BLaER1 treated with 17β-estradiol and CSF1 and Interleukin-3, amounts not matched to agents 10 nM and 100 nM (cell line): ENCODE measurements at regions not wholly inside any gene's neighbourhood (a gene's known extent, or its start where the extent isn't known, plus 50 kb on each side); places are given as distances from the start of the nearest gene placed in this dataset.

ENCODE experiments used
- H3K27ac ChIP-seq, 11 experiments: shearing (Covaris generic); formaldehyde crosslinking; 2 replicates each; pipeline ENCODE4 v1.8.1; 2022
- H3K27me3 ChIP-seq, 11 experiments: shearing (Covaris generic); formaldehyde crosslinking; 2 replicates each; pipeline ENCODE4 v1.8.1; 2022
- H3K36me3 ChIP-seq, 11 experiments: shearing (Covaris generic); formaldehyde crosslinking; 2 replicates each; pipeline ENCODE4 v1.8.1; 2022
- H3K4me1 ChIP-seq, 10 experiments: shearing (Covaris generic); formaldehyde crosslinking; 2 replicates each; pipeline ENCODE4 v1.8.1; 2022
- H3K4me2 ChIP-seq, 11 experiments: shearing (Covaris generic); formaldehyde crosslinking; 2 replicates each; pipeline ENCODE4 v1.8.1; 2022
- H3K4me3 ChIP-seq, 10 experiments: shearing (Covaris generic); formaldehyde crosslinking; 2 replicates each; pipeline ENCODE4 v1.8.1; 2022
- H3K9ac ChIP-seq, 11 experiments: shearing (Covaris generic); formaldehyde crosslinking; 2 replicates each; pipeline ENCODE4 v1.8.1; 2022
- H3K9me3 ChIP-seq, 11 experiments: shearing (Covaris generic); formaldehyde crosslinking; replicated peaks in 1 of 11; 2 replicates each; pipeline ENCODE4 v1.8.1; 2022
- H4K20me1 ChIP-seq, 11 experiments: shearing (Covaris generic); formaldehyde crosslinking; 2 replicates each; pipeline ENCODE4 v1.8.1; 2022
- Cebpa-rat ChIP-seq, 11 experiments: shearing (Covaris generic); IDR thresholded peaks; 2 replicates each; pipeline ENCODE4 v1.8.1; 2022

DNA sequence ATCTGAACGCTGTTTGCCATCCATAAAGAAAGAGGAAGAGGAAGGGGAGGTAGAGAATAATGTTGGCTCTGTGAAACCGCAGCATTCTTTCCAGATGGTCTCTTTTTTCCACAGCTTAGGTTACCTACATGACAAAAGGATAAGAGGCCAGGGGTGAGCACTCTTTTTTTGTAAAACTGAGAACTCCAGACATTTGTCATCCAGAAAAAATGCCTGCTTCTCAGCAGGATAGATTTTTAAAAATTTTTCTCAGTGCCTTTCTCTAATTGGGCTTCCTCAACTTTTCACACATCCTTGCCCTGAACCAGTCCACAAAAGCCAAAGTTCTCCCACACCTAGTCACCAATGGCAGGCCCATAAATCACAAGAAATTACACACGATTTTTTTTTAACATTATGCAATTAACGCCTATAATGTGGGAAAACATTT, 158.1 kb upstream of the TENM3 start:
- H3K9me3 ChIP-seq = no peaks in the 10 kb centered on the region
- no peak for TF ChIP-seq Cebpa-rat (IDR thresholded peaks at IDR 0.05)
- no peaks in the 10 kb centered on the region for H3K4me1 ChIP-seq
- no peaks in the 10 kb centered on the region for H3K36me3 ChIP-seq
- H3K4me3 ChIP-seq = no peak overlapping the region
- no peak overlapping the region for H3K9ac ChIP-seq
- H3K27me3 ChIP-seq = no peaks in the 10 kb centered on the region
- H3K4me2 ChIP-seq = no peak overlapping the region
- no peaks in the 10 kb centered on the region; a peak in 1 of 22 replicates for H4K20me1 ChIP-seq
- H3K27ac ChIP-seq = no peak overlapping the region

- H3K9ac ChIP-seq = no peak overlapping the region
- no peaks in the 10 kb centered on the region for H3K4me1 ChIP-seq
- no peak overlapping the region for H3K27ac ChIP-seq
- H3K9me3 ChIP-seq = no peaks in the 10 kb centered on the region
- H3K27me3 ChIP-seq = no peaks in the 10 kb centered on the region
- no peak for TF ChIP-seq Cebpa-rat (IDR thresholded peaks at IDR 0.05)
- H3K4me3 ChIP-seq = no peak overlapping the region
- no peaks in the 10 kb centered on the region for H3K36me3 ChIP-seq
- H4K20me1 ChIP-seq = no peaks in the 10 kb centered on the region
- H3K4me2 ChIP-seq = no peak overlapping the region
These were observed 153.9 kb upstream of the TENM3 start for GRCh38 chr4:182089326-182089725.

DNA sequence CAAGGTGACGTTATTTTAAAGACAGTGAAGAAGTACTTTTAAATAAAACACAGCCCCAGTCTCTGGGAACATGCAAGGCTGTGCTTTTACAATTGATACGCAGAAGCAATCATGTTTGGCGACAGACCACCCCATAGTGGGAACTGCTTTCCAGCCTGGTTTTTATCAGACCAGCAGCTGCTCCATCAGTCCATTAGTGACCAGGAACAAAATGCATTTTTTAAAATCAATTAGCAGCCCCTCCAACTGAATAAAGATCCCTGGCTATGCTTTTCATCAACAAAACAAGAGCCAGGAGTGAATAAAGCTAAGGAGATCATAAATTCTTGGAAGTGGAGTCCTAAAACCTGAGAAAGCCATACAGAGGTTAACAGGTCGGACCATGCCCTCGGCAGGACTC, 153.0 kb upstream of the TENM3 start:
- Histone ChIP-seq H3K27ac (no peak overlapping the region), H3K9me3 (no peaks in the 10 kb centered on the region), H4K20me1 (no peaks in the 10 kb centered on the region), H3K27me3 (no peaks in the 10 kb centered on the region), H3K36me3 (no peaks in the 10 kb centered on the region), H3K4me2 (no peak overlapping the region), H3K9ac (no peak overlapping the region), H3K4me3 (no peak overlapping the region), H3K4me1 (no peaks in the 10 kb centered on the region)
- no peak for TF ChIP-seq Cebpa-rat (IDR thresholded peaks at IDR 0.05)

DNA sequence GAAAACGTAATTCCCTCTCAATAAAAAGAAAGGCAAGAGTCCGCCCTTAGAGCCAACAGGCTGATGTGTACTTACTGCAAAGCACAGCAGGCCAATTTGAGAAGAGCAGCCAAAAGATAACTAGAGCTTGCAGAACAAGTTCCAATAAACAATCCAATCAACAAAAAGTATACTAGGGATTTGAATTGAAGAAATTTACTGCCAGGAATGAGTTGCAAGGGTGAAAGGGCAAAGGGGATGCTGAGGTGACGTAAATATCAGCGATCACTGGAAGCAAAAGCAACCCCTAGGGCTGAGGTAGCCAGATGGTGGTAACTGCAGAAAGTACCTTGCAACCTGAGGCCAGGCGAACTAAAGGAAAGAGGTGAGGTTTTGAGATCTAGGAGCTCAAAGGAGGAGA, 152.1 kb upstream of the TENM3 start:
- TF ChIP-seq Cebpa-rat (IDR thresholded peaks at IDR 0.05) = no peak

GRCh38 chr4:182093431-182093831, 149.8 kb upstream of the TENM3 start:
- H4K20me1 ChIP-seq = no peaks in the 10 kb centered on the region
- H3K9me3 ChIP-seq = peaks cover 0 to 11% (median 10%) of the 10 kb centered on the region in 11 experiments; a peak in 14 of 22 replicates
- TF ChIP-seq Cebpa-rat (IDR thresholded peaks at IDR 0.05) = no peak
- H3K36me3 ChIP-seq = no peaks in the 10 kb centered on the region
- no peaks in the 10 kb centered on the region for H3K27me3 ChIP-seq
- no peaks in the 10 kb centered on the region for H3K4me1 ChIP-seq
- H3K4me2 ChIP-seq = no peak overlapping the region
- H3K4me3 ChIP-seq = no peak overlapping the region
- no peak overlapping the region for H3K9ac ChIP-seq
- no peak overlapping the region for H3K27ac ChIP-seq

More for the DNA sequence above, 152.1 kb upstream of the TENM3 start:
- no peaks in the 10 kb centered on the region for H3K4me1 ChIP-seq
- H4K20me1 ChIP-seq = no peaks in the 10 kb centered on the region
- no peaks in the 10 kb centered on the region for H3K9me3 ChIP-seq
- no peaks in the 10 kb centered on the region for H3K36me3 ChIP-seq
- H3K4me3 ChIP-seq = no peak overlapping the region
- H3K4me2 ChIP-seq = no peak overlapping the region
- no peaks in the 10 kb centered on the region for H3K27me3 ChIP-seq
- no peak overlapping the region for H3K27ac ChIP-seq
- no peak overlapping the region for H3K9ac ChIP-seq

DNA sequence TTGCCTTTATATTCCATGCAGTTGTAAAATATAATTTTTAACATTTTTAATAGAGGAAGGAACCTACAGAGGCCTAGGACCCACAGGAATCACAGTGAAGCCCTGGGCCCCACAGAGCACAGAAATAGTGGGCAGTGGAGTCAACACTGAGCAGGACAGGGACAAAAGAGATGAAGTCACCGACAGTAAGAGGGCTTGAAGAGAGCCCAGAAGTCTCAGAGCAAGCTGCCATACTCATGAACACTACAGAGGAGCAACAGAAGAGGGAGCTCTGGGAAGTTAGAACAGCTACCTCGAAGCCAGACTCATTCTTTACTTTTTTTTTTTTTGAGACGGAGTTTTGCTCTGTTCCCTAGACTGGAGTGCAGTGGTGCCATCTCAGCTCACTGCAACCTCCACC, 149.3 kb upstream of the TENM3 start:
- peaks cover 0 to 12% (median 10%) of the 10 kb centered on the region in 11 experiments; a peak in 14 of 22 replicates for H3K9me3 ChIP-seq
- H3K4me3 ChIP-seq = no peak overlapping the region
- H3K36me3 ChIP-seq = no peaks in the 10 kb centered on the region
- no peaks in the 10 kb centered on the region for H3K4me1 ChIP-seq
- H3K4me2 ChIP-seq = no peak overlapping the region
- H3K9ac ChIP-seq = no peak overlapping the region
- no peaks in the 10 kb centered on the region for H3K27me3 ChIP-seq
- no peak for TF ChIP-seq Cebpa-rat (IDR thresholded peaks at IDR 0.05)
- H4K20me1 ChIP-seq = no peaks in the 10 kb centered on the region
- no peak overlapping the region for H3K27ac ChIP-seq

- Histone ChIP-seq H3K27ac (no peak overlapping the region), H3K27me3 (no peaks in the 10 kb centered on the region), H3K36me3 (no peaks in the 10 kb centered on the region), H3K4me2 (no peak overlapping the region), H3K4me1 (no peaks in the 10 kb centered on the region; a peak in 2 of 20 replicates), H3K9ac (no peak overlapping the region), H3K9me3 (peaks cover 0 to 12% (median 10%) of the 10 kb centered on the region in 11 experiments; a peak in 15 of 22 replicates), H3K4me3 (no peak overlapping the region), H4K20me1 (no peaks in the 10 kb centered on the region)
- no peak for TF ChIP-seq Cebpa-rat (IDR thresholded peaks at IDR 0.05)
These were observed 141.6 kb upstream of the TENM3 start for GRCh38 chr4:182101618-182102017.

- no peak for TF ChIP-seq Cebpa-rat (IDR thresholded peaks at IDR 0.05)
- Histone ChIP-seq H3K4me2 (no peak overlapping the region), H3K36me3 (no peaks in the 10 kb centered on the region), H3K9ac (no peak overlapping the region), H3K4me3 (no peak overlapping the region), H3K4me1 (no peaks in the 10 kb centered on the region; a peak in 2 of 20 replicates), H3K27me3 (no peaks in the 10 kb centered on the region), H3K27ac (no peak overlapping the region), H4K20me1 (no peaks in the 10 kb centered on the region), H3K9me3 (peaks cover 0 to 11% (median 8%) of the 10 kb centered on the region in 11 experiments; a peak in 15 of 22 replicates)
These were observed 140.6 kb upstream of the TENM3 start for GRCh38 chr4:182102576-182102975.

- H3K9me3 ChIP-seq = no peaks in the 10 kb centered on the region; a peak in 1 of 22 replicates
- H3K4me1 ChIP-seq = no peaks in the 10 kb centered on the region; a peak in 2 of 20 replicates
- no peaks in the 10 kb centered on the region for H3K36me3 ChIP-seq
- no peak overlapping the region for H3K4me3 ChIP-seq
- no peak for TF ChIP-seq Cebpa-rat (IDR thresholded peaks at IDR 0.05)
- H3K4me2 ChIP-seq = no peak overlapping the region
- no peak overlapping the region for H3K27ac ChIP-seq
- no peak overlapping the region for H3K9ac ChIP-seq
- H3K27me3 ChIP-seq = no peaks in the 10 kb centered on the region
- no peaks in the 10 kb centered on the region for H4K20me1 ChIP-seq
These were observed 139.4 kb upstream of the TENM3 start for GRCh38 chr4:182103614-182104319.

GRCh38 chr4:182105416-182105815, 137.8 kb upstream of the TENM3 start:
- Histone ChIP-seq H3K36me3 (no peaks in the 10 kb centered on the region), H3K27me3 (no peaks in the 10 kb centered on the region), H3K9me3 (no peaks in the 10 kb centered on the region; a peak in 1 of 22 replicates), H3K27ac (no peak overlapping the region), H3K4me3 (no peak overlapping the region), H3K4me1 (no peaks in the 10 kb centered on the region; a peak in 2 of 20 replicates), H3K9ac (no peak overlapping the region), H3K4me2 (no peak overlapping the region), H4K20me1 (no peaks in the 10 kb centered on the region)
- TF ChIP-seq Cebpa-rat (IDR thresholded peaks at IDR 0.05) = no peak
